Astrocyte (in vitro differentiated cells and primary cell): ENCODE measurements at regions not wholly inside any gene's neighbourhood (a gene's known extent, or its start where the extent isn't known, plus 50 kb on each side); places are given as distances from the start of the nearest gene placed in this dataset.

ENCODE experiments used
- CTCF ChIP-seq: IDR thresholded peaks from 2 replicates; pipeline ENCODE4 v1.5.1; 2011; ENCODE audit warnings: low read depth, mild to moderate bottlenecking, inconsistent platforms, low read length, moderate library complexity; ENCODE audit not compliant: insufficient read depth
- EZH2 ChIP-seq: IDR thresholded peaks from 2 replicates; pipeline ENCODE4 v1.6.1; 2012; ENCODE audit warnings: mild to moderate bottlenecking, low read length, inconsistent platforms; ENCODE audit not compliant: insufficient read depth

GRCh38 chr15:99443056-99443756 is 122.6 kb upstream of the MEF2A start:
- TF ChIP-seq CTCF: no peak
- TF ChIP-seq EZH2: no peak
